BLaER1 (cell line): ENCODE measurements at regions not wholly inside any gene's neighbourhood (a gene's known extent, or its start where the extent isn't known, plus 50 kb on each side); places are given as distances from the start of the nearest gene placed in this dataset.

Experiments used
- H3K27ac ChIP-seq: shearing (Covaris generic); formaldehyde crosslinking; 2 replicates; pipeline ENCODE4 v1.8.1; 2022
- H3K27me3 ChIP-seq: shearing (Covaris generic); formaldehyde crosslinking; 2 replicates; pipeline ENCODE4 v1.8.1; 2022
- H3K36me3 ChIP-seq: shearing (Covaris generic); formaldehyde crosslinking; 2 replicates; pipeline ENCODE4 v1.8.1; 2022
- H3K4me1 ChIP-seq: shearing (Covaris generic); formaldehyde crosslinking; 2 replicates; pipeline ENCODE4 v1.8.1; 2022
- H3K4me2 ChIP-seq: shearing (Covaris generic); formaldehyde crosslinking; 2 replicates; pipeline ENCODE4 v1.8.1; 2022
- H3K4me3 ChIP-seq: shearing (Covaris generic); formaldehyde crosslinking; 2 replicates; pipeline ENCODE4 v1.8.1; 2022
- H3K9ac ChIP-seq: shearing (Covaris generic); formaldehyde crosslinking; 2 replicates; pipeline ENCODE4 v1.8.1; 2022
- H3K9me3 ChIP-seq: shearing (Covaris generic); formaldehyde crosslinking; 2 replicates; pipeline ENCODE4 v1.8.1; 2022
- H4K20me1 ChIP-seq: shearing (Covaris generic); formaldehyde crosslinking; 2 replicates; pipeline ENCODE4 v1.8.1; 2022
- Cebpa-rat ChIP-seq: shearing (Covaris generic); IDR thresholded peaks from 2 replicates; pipeline ENCODE4 v1.8.1; 2022

DNA sequence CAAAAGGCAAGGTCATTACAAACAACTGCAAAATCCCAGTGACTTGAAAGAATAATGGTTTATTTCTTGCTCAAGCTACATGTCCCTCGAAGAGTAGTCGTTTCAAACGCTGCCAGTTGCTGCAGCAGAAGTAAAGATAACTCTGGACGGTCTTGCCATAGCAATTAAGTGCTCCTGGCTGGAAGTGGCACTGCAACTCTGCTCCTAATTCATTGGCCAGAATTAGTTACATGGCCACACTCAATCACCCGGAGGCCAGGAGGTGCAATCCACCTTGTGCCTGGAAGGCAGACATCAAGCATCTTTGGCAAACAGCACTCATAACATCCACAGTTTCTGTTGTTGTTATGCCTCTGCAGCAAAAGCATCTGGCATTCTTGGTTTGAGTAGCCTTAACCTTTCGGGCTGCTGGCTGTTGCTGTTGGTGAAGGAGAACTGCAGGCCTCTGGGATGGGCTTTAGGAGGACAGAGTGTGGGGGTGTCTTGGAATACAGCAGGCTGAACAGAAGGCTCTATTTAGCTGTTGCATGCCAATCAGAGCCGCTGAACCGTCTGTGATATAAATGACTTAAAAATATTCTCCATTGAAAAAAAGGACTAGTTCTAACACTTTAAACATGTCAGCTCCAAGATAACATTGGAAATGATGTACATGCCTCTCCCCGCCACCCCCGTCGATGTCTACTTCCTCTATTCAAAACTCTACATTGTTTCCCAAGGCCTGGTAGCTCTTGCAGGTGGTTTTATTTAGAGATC is 123.5 kb upstream of the DYRK2 start:
- no peak for TF ChIP-seq Cebpa-rat
- no peak overlapping the region for H3K9ac ChIP-seq

DNA sequence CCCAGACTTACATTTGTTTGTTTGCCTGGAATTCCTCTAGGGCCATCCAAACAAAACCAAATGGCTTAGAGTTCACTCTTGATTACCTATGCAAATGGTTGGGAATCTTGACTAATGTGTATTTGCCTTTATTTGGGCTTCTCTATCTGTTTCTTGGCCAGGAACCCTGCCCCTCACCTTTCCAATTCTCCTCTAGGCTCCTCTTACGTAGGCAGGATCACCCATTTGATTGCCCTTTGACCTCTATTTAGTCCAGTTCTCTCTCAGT is 123.0 kb upstream of the DYRK2 start:
- no peak overlapping the region for H3K27ac ChIP-seq
- no peak overlapping the region for H3K4me3 ChIP-seq
- H3K36me3 ChIP-seq, result no peaks in the 10 kb centered on the region
- no peaks in the 10 kb centered on the region for H3K27me3 ChIP-seq
- no peak overlapping the region for H3K4me2 ChIP-seq
- TF ChIP-seq Cebpa-rat, result no peak
- H3K9ac ChIP-seq, result no peak overlapping the region
- no peaks in the 10 kb centered on the region for H3K9me3 ChIP-seq
- H3K4me1 ChIP-seq, result no peaks in the 10 kb centered on the region
- no peaks in the 10 kb centered on the region for H4K20me1 ChIP-seq

More for the DNA sequence above, 123.5 kb upstream of the DYRK2 start:
- H4K20me1 ChIP-seq, result no peaks in the 10 kb centered on the region
- no peaks in the 10 kb centered on the region for H3K27me3 ChIP-seq
- no peak overlapping the region for H3K4me2 ChIP-seq
- H3K36me3 ChIP-seq, result no peaks in the 10 kb centered on the region
- H3K27ac ChIP-seq, result no peak overlapping the region
- no peaks in the 10 kb centered on the region for H3K4me1 ChIP-seq
- H3K9me3 ChIP-seq, result no peaks in the 10 kb centered on the region
- H3K4me3 ChIP-seq, result no peak overlapping the region

DNA sequence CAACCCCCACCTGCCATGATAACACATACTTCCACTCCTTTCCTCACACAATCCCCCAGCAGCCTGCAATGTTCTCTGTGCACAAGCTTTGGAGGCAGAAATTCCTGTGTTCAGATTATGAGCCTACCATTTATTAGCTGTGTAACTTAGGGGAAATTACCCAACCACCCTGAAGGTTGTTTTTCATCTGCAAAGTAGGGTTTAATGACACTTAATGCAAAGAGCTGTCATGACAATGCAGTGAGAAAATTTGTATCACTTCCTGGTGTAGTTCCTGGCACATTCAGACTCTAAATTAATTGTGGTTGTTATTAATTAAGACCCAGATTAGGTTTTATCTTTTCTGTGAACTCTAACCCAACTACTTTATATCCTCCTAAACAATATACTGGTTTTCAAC is 122.4 kb upstream of the DYRK2 start:
- TF ChIP-seq Cebpa-rat, result no peak
- no peak overlapping the region for H3K9ac ChIP-seq
- no peaks in the 10 kb centered on the region for H4K20me1 ChIP-seq
- H3K4me1 ChIP-seq, result no peaks in the 10 kb centered on the region
- no peak overlapping the region for H3K4me2 ChIP-seq
- H3K9me3 ChIP-seq, result no peaks in the 10 kb centered on the region
- H3K36me3 ChIP-seq, result no peaks in the 10 kb centered on the region
- no peak overlapping the region for H3K4me3 ChIP-seq
- H3K27ac ChIP-seq, result no peak overlapping the region
- H3K27me3 ChIP-seq, result no peaks in the 10 kb centered on the region

DNA sequence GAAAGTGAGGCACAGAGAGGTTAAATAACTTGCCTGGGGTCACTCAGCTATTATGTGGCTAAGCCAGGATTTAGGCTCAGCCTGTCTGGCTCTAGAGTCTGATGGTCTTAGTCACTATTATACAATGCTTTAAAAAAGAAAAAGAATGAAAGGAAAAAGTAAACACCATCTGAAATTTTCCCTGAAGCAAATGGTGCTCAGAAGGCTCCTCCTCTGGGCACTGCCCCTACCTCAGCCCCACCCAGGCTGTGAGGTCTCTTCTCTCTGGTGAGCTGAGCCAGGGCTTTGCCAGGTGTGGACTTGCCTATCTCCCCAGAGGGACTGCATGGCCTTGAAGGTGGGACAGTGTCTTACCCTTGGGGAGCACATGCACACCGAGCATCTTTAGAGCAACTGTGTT is 117.5 kb upstream of the DYRK2 start:
- H3K27me3 ChIP-seq, result no peaks in the 10 kb centered on the region
- H3K9ac ChIP-seq, result no peak overlapping the region
- TF ChIP-seq Cebpa-rat, result no peak
- H3K4me3 ChIP-seq, result no peak overlapping the region
- H3K27ac ChIP-seq, result no peak overlapping the region
- no peaks in the 10 kb centered on the region for H4K20me1 ChIP-seq
- H3K4me2 ChIP-seq, result no peak overlapping the region
- H3K4me1 ChIP-seq, result no peaks in the 10 kb centered on the region
- H3K9me3 ChIP-seq, result no peaks in the 10 kb centered on the region
- no peaks in the 10 kb centered on the region for H3K36me3 ChIP-seq

DNA sequence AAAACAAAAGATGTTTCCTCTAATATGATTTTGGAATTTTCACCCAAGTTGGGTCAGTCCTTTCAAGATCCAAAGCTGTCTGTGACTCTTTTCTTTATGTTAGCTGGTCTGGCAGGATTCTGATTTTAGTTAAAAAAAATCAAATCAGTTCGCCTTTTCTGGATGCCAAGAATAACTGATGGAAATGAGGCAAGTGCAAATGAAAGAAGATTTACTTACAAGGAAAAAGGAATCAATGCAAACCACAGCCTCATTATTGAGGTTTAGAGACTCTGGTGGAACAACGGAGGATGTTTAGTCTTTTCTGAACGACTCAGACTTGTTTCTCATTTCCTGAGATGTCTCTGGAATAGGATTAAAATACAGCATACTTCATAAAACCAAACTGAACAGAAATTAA is 117.0 kb upstream of the DYRK2 start:
- Histone ChIP-seq H3K27me3 (no peaks in the 10 kb centered on the region), H4K20me1 (no peaks in the 10 kb centered on the region), H3K27ac (no peak overlapping the region), H3K36me3 (no peaks in the 10 kb centered on the region), H3K9me3 (no peaks in the 10 kb centered on the region), H3K4me2 (no peak overlapping the region), H3K4me3 (no peak overlapping the region), H3K4me1 (no peaks in the 10 kb centered on the region), H3K9ac (no peak overlapping the region)
- TF ChIP-seq Cebpa-rat, result no peak

DNA sequence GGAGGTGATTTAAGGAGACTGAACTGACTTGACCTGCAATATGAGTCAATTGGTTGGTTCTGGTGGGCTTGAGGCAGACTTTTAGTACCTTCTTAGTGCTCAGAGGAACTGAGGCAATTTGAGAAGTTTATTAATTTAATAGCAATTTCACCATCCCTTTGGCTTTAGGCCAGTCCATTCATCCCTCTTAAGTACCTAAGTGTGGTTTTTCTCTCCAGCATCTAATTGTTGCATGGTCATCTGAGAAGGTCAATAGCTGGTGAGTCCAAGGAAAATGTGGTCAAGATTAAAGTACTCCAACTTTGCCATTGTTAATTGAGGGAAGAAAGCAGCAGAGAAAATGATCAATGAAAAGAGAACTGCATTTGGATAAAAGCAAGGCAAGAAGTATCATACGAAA is 115.4 kb upstream of the DYRK2 start:
- no peak overlapping the region for H3K27ac ChIP-seq
- H3K4me1 ChIP-seq, result no peaks in the 10 kb centered on the region
- H3K9me3 ChIP-seq, result no peaks in the 10 kb centered on the region
- no peaks in the 10 kb centered on the region for H3K27me3 ChIP-seq
- H3K36me3 ChIP-seq, result no peaks in the 10 kb centered on the region
- H3K9ac ChIP-seq, result no peak overlapping the region
- H4K20me1 ChIP-seq, result no peaks in the 10 kb centered on the region
- no peak for TF ChIP-seq Cebpa-rat
- no peak overlapping the region for H3K4me2 ChIP-seq
- H3K4me3 ChIP-seq, result no peak overlapping the region

DNA sequence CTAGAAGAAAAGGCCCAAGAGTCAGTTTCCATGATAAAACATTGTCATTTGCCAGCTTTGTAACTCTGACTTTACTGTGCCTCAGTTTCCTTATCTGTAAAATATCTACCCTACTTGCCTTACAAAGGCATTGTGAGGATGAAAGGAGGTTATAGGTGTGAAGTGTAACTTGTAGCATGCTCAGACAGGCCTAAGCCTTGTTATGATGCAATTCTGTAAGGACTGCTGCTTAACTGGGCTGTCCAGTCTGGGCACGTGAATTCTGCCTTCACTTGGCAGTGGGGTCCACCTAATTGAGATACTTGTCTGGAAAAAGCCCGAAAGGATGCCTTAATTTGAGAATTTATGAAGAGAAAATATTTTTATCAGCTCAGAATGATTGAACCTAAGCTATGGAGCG is 114.5 kb upstream of the DYRK2 start:
- H3K9me3 ChIP-seq, result no peaks in the 10 kb centered on the region
- H4K20me1 ChIP-seq, result no peaks in the 10 kb centered on the region
- TF ChIP-seq Cebpa-rat, result no peak
- no peak overlapping the region for H3K27ac ChIP-seq
- no peak overlapping the region for H3K9ac ChIP-seq
- H3K36me3 ChIP-seq, result no peaks in the 10 kb centered on the region
- no peak overlapping the region for H3K4me2 ChIP-seq
- H3K27me3 ChIP-seq, result no peaks in the 10 kb centered on the region
- H3K4me3 ChIP-seq, result no peak overlapping the region
- no peaks in the 10 kb centered on the region for H3K4me1 ChIP-seq

DNA sequence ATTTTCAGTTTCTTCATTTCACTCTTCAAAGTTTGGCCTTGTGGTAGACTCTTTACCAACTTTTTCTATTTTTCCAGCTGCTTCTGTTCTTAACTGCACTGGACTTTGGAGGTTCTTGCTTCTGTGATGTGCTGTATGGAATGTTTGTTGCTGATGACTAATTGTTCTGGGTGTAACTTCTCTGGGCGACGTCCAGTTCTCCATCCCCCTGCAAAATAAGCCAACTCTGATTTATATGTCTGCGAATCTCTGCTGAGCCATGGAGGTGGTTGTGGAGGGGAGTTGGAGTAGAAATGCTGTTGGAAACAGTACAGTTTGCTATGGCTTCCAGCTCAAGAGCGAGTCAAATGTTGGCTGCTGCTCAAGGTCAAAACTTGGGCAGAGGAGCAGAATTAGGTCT is 113.9 kb upstream of the DYRK2 start:
- H3K9ac ChIP-seq, result no peak overlapping the region
- no peaks in the 10 kb centered on the region for H3K36me3 ChIP-seq
- no peak for TF ChIP-seq Cebpa-rat
- H3K4me2 ChIP-seq, result no peak overlapping the region
- no peaks in the 10 kb centered on the region for H3K9me3 ChIP-seq
- no peaks in the 10 kb centered on the region for H4K20me1 ChIP-seq
- H3K4me3 ChIP-seq, result no peak overlapping the region
- no peak overlapping the region for H3K27ac ChIP-seq
- H3K4me1 ChIP-seq, result no peaks in the 10 kb centered on the region
- no peaks in the 10 kb centered on the region for H3K27me3 ChIP-seq

DNA sequence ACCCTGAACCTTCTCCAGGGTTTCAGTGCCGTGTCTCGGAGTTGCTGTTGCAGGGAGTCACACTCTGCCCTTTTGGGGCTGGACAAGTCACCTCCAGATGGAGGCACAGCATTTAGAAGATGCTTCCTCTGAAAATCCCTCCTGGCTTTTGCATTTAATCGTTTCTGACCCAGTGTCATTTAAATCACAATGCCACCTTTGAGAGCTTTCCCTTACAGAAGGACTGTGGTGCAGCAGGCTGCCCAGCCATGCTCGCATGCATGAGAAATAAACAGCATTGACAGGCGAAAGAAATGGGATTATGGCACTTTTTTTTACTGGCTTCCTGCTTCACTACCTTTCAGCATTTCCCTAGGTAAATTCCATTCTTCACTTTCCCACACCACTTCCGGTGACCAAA is 113.4 kb upstream of the DYRK2 start:
- Histone ChIP-seq H3K27me3 (no peaks in the 10 kb centered on the region), H3K4me2 (no peak overlapping the region), H3K9ac (no peak overlapping the region), H3K27ac (no peak overlapping the region), H3K4me3 (no peak overlapping the region), H4K20me1 (no peaks in the 10 kb centered on the region), H3K9me3 (no peaks in the 10 kb centered on the region), H3K36me3 (no peaks in the 10 kb centered on the region), H3K4me1 (no peaks in the 10 kb centered on the region)
- no peak for TF ChIP-seq Cebpa-rat

DNA sequence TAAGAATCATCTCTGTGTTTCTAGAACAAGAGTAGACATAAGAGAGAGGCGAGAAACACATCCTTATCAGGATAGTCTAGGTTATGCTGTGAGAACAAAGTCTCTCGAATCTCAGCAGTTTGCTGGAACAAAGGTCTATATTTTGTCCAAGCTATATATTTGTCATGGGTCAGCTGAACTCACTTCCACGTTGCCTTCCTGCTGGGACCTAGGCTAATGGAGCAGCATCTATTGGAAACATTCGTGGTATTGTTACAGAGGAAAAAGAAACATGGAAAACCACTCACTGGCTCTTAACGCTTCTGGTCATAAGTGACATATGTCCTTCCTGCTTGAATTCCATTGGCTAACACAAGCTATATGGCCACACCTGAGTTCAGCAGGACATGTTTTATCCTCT is 112.6 kb upstream of the DYRK2 start:
- Histone ChIP-seq H3K4me1 (no peaks in the 10 kb centered on the region), H3K9me3 (no peaks in the 10 kb centered on the region), H3K9ac (no peak overlapping the region), H3K27ac (no peak overlapping the region), H4K20me1 (no peaks in the 10 kb centered on the region), H3K4me3 (no peak overlapping the region), H3K4me2 (no peak overlapping the region), H3K36me3 (no peaks in the 10 kb centered on the region), H3K27me3 (no peaks in the 10 kb centered on the region)
- TF ChIP-seq Cebpa-rat, result no peak

DNA sequence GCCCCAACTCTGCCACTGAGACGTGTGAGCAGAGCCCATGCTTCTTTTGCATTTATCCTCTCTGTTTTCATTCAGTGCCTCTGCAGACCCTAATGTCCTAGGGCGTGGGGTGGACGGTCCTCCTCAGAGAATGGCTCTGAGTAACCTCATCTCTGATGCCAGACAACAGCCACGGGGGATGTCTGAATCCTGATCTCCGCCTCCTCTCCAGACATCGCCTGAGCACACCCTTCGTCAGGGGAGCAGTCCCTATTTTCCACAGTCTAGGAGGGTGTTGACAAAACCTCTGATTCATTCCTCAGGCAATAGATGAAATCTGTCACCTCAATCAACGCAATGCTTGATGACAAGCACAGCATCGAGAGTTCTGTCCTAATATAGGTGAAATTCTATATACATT is 109.2 kb upstream of the DYRK2 start:
- Histone ChIP-seq H3K4me3 (no peak overlapping the region), H3K27me3 (no peaks in the 10 kb centered on the region), H3K9me3 (no peaks in the 10 kb centered on the region), H3K36me3 (no peaks in the 10 kb centered on the region), H3K9ac (no peak overlapping the region), H3K27ac (no peak overlapping the region), H3K4me2 (no peak overlapping the region), H3K4me1 (no peaks in the 10 kb centered on the region), H4K20me1 (no peaks in the 10 kb centered on the region)
- no peak for TF ChIP-seq Cebpa-rat
